ENCODE measurements at regions not wholly inside any gene's neighbourhood (a gene's known extent, or its start where the extent isn't known, plus 50 kb on each side); places are given as distances from the start of the nearest gene placed in this dataset.

DNA sequence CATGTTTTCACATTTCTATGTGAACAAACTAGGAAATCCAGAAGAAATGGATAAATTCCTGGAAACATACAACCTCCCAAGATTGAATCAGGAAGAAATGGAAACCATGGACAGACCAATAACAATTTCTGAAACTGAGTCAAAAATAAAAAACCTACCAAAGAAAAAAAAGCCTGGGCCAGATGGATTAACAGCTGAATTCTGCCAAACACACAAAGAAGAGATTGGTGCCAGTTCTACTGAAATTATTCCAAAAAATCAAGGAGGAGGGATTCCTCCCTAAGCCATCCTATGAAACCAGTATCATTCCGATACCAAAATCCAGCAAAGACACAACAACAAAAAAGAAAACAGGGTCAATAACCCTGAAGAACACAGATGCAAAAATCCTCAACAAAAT lies 166.9 kb upstream of the FBXL7 start:
- Histone ChIP-seq H3K4me1 (no peaks in the 10 kb centered on the region), H3K4me3 (no peak overlapping the region), H3K27ac (no peak overlapping the region), H3K27me3 (no peaks in the 10 kb centered on the region), H3K9me3 (no peaks in the 10 kb centered on the region), H3K36me3 (no peaks in the 10 kb centered on the region)
- no peak for DNase-seq
- ATAC-seq (ENCODE audit: low FRiP score in 2 of 2), result no peak
- WGBS, 2 donors, result 85 to 100% methylated on average over 1 of the region's 1 CpG
- TF ChIP-seq POLR2A (IDR thresholded peaks at IDR 0.05) (no peak), EP300 (IDR thresholded peaks at IDR 0.05) (no peak), POLR2AphosphoS5 (IDR thresholded peaks at IDR 0.05) (no peak)
- TF ChIP-seq, protein P1, sequence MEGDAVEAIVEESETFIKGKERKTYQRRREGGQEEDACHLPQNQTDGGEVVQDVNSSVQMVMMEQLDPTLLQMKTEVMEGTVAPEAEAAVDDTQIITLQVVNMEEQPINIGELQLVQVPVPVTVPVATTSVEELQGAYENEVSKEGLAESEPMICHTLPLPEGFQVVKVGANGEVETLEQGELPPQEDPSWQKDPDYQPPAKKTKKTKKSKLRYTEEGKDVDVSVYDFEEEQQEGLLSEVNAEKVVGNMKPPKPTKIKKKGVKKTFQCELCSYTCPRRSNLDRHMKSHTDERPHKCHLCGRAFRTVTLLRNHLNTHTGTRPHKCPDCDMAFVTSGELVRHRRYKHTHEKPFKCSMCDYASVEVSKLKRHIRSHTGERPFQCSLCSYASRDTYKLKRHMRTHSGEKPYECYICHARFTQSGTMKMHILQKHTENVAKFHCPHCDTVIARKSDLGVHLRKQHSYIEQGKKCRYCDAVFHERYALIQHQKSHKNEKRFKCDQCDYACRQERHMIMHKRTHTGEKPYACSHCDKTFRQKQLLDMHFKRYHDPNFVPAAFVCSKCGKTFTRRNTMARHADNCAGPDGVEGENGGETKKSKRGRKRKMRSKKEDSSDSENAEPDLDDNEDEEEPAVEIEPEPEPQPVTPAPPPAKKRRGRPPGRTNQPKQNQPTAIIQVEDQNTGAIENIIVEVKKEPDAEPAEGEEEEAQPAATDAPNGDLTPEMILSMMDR (IDR thresholded peaks at IDR 0.05), result no peak

DNA sequence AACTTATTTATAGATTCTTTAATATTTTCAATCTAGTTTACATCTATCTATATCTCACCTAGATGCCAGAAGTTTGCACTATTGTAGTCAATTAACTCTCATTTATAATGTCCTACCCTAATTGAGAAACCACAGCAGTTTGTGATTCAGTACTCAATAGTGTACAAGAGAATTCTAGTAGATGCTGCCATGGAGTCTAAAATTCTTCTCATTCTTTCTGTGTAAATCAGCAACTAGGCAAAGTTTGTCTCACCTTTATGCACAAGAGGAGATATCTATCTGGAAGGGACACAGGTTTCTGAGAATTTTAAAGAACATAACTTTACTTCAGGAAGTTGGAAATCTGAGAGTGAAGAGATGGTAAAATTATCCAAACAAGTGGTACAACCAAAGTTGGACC lies 173.0 kb upstream of the FBXL7 start:
- Histone ChIP-seq H3K27ac (no peak overlapping the region), H3K4me1 (no peaks in the 10 kb centered on the region)
- ATAC-seq (ENCODE audit: low FRiP score in 2 of 2), result no peak

DNA sequence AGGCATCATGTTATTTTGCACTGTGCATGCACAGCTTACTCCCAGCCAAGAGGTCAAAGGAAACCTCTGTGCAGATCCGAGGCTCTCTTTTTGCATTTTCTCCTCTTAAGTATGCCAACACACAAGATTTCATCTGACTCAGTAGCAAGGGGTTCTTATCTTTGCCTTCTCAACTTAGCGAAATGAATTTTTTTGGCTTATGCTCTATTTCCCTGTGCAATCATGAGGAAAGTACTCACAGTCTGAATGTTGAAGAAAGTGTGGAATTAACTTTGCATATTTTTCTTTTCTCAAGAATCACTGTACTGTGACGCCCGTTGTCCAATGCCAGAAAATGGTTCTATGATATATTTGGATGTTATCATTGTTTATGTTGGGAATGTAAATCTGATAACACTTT lies 173.5 kb upstream of the FBXL7 start:
- TF ChIP-seq EP300 (IDR thresholded peaks at IDR 0.05), result no peak
- no peak for TF ChIP-seq POLR2A (IDR thresholded peaks at IDR 0.05)
- TF ChIP-seq, protein P1 (IDR thresholded peaks at IDR 0.05), result no peak
- no peak for TF ChIP-seq POLR2AphosphoS5 (IDR thresholded peaks at IDR 0.05)
- 53 to 58% methylated on average over 4 of the region's 4 CpGs for WGBS, 2 donors
- H3K9me3 ChIP-seq, result no peaks in the 10 kb centered on the region
- no peaks in the 10 kb centered on the region for H3K27me3 ChIP-seq
- H3K36me3 ChIP-seq, result no peaks in the 10 kb centered on the region
- H3K4me1 ChIP-seq, result no peaks in the 10 kb centered on the region
- ATAC-seq (ENCODE audit: low FRiP score in 2 of 2) (no peak), DNase-seq (no peak)
- no peak overlapping the region for H3K27ac ChIP-seq
- no peak overlapping the region for H3K4me3 ChIP-seq

More for the DNA sequence above, 173.0 kb upstream of the FBXL7 start:
- no peak for DNase-seq
- no peak overlapping the region for H3K4me3 ChIP-seq
- H3K27me3 ChIP-seq, result no peaks in the 10 kb centered on the region
- H3K36me3 ChIP-seq, result no peaks in the 10 kb centered on the region
- TF ChIP-seq EP300 (IDR thresholded peaks at IDR 0.05) (no peak), POLR2A (IDR thresholded peaks at IDR 0.05) (no peak), POLR2AphosphoS5 (IDR thresholded peaks at IDR 0.05) (no peak)
- TF ChIP-seq, protein P1 (IDR thresholded peaks at IDR 0.05), result no peak
- no peaks in the 10 kb centered on the region for H3K9me3 ChIP-seq

DNA sequence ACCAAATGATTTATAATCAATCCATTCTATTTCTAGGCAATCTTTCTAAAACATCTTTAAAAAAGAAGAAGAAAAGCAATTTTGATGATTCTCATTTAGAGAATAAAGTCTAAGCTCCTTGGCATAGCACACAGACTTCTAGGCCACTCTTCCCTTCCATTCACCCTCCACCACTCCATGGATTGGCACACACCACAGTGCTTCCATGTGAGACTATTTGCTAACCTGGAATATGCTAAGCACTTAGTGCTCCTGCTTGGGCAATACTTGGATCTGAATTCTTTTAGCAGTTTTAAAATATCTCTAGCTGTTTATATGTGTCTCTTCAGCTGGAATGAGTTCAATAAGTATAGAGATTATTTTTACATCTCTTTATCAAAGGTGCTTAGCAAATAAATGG lies 177.6 kb upstream of the FBXL7 start:
- no peak overlapping the region for H3K27ac ChIP-seq
- no peaks in the 10 kb centered on the region for H3K27me3 ChIP-seq
- H3K4me3 ChIP-seq, result no peak overlapping the region
- H3K36me3 ChIP-seq, result no peaks in the 10 kb centered on the region
- no peak for ATAC-seq (ENCODE audit: low FRiP score in 2 of 2)
- no peak for TF ChIP-seq POLR2AphosphoS5 (IDR thresholded peaks at IDR 0.05)
- TF ChIP-seq, protein P1 (IDR thresholded peaks at IDR 0.05), result no peak
- TF ChIP-seq POLR2A (IDR thresholded peaks at IDR 0.05), result no peak
- TF ChIP-seq EP300 (IDR thresholded peaks at IDR 0.05), result no peak
- no peaks in the 10 kb centered on the region for H3K4me1 ChIP-seq
- no peak for DNase-seq
- no peaks in the 10 kb centered on the region for H3K9me3 ChIP-seq

DNA sequence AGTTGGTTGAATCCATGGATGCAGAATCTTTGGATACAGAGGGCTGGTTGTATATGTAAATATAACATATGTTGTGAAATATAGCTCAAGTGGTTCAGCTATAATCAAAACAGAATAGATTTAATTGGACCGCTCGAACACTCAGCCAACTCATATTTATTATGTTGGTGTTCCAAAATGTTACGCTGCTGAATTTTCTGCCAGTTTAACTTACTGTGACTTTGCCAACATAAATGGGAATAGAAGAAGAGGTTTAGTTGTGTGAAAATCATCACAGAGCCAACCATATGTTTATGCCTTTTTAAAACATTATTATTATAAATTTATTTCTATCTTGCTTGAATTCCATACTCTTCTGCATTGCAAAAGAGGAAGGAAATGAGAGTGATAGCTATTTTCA lies 178.2 kb upstream of the FBXL7 start:
- H3K27me3 ChIP-seq, result no peaks in the 10 kb centered on the region
- DNase-seq (no peak), ATAC-seq (ENCODE audit: low FRiP score in 2 of 2) (no peak)
- no peaks in the 10 kb centered on the region for H3K4me1 ChIP-seq
- H3K4me3 ChIP-seq, result no peak overlapping the region
- H3K27ac ChIP-seq, result no peak overlapping the region
- 84 to 90% methylated on average over 3 of the region's 3 CpGs for WGBS, 2 donors
- H3K36me3 ChIP-seq, result no peaks in the 10 kb centered on the region
- no peak for TF ChIP-seq EP300 (IDR thresholded peaks at IDR 0.05)
- no peak for TF ChIP-seq POLR2A (IDR thresholded peaks at IDR 0.05)
- TF ChIP-seq, protein P1 (IDR thresholded peaks at IDR 0.05), result no peak
- TF ChIP-seq POLR2AphosphoS5 (IDR thresholded peaks at IDR 0.05), result no peak
- no peaks in the 10 kb centered on the region for H3K9me3 ChIP-seq

All from upper lobe of left lung (tissue), 6 donors.